Thyroid gland (tissue), 4 donors: ENCODE measurements at regions not wholly inside any gene's neighbourhood (a gene's known extent, or its start where the extent isn't known, plus 50 kb on each side); places are given as distances from the start of the nearest gene placed in this dataset.

Source experiments
- POLR2A ChIP-seq, 2 donors: fragments of 450-650 bp; IDR thresholded peaks; one replicate each; pipeline ENCODE4 v1.6.1; 2017; ENCODE audit warnings: antibody characterized with exemption in 2 of 2, mild to moderate bottlenecking in 2 of 2, moderate library complexity in 1 of 2
- TF ChIP-seq, protein P1 (sequence below), 6 experiments: fragments of 200-600 bp in 3 of 6; fragments of 450-650 bp in 3 of 6; sonication (generic) in 3 of 6; IDR thresholded peaks; one replicate each; pipeline ENCODE4 v1.5.1; 2016 to 2019; ENCODE audit warnings: antibody characterized with exemption in 6 of 6, mild to moderate bottlenecking in 2 of 6, inconsistent platforms in 1 of 6, moderate library complexity in 1 of 6

DNA sequence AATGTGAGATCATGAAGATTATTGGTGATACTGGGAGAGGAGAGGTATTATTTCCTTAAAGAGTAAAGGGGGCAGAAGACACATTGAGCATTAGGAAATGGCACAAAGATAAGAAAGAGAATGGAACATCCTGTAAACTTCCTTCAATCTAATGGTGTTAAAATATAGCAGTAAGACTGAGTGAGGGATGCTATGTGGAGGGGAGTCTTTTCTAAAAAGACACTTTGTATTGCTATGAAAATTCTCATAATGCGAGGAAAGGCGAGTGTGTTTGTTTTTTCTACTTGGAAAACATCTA lies 405.2 kb downstream of the ARL4A start:
- TF ChIP-seq POLR2A (IDR thresholded peaks at IDR 0.05), result no peak
- TF ChIP-seq, protein P1, sequence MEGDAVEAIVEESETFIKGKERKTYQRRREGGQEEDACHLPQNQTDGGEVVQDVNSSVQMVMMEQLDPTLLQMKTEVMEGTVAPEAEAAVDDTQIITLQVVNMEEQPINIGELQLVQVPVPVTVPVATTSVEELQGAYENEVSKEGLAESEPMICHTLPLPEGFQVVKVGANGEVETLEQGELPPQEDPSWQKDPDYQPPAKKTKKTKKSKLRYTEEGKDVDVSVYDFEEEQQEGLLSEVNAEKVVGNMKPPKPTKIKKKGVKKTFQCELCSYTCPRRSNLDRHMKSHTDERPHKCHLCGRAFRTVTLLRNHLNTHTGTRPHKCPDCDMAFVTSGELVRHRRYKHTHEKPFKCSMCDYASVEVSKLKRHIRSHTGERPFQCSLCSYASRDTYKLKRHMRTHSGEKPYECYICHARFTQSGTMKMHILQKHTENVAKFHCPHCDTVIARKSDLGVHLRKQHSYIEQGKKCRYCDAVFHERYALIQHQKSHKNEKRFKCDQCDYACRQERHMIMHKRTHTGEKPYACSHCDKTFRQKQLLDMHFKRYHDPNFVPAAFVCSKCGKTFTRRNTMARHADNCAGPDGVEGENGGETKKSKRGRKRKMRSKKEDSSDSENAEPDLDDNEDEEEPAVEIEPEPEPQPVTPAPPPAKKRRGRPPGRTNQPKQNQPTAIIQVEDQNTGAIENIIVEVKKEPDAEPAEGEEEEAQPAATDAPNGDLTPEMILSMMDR (IDR thresholded peaks at IDR 0.05), result no peak
